IPS-15b (cell line): ENCODE measurements at regions not wholly inside any gene's neighbourhood (a gene's known extent, or its start where the extent isn't known, plus 50 kb on each side); places are given as distances from the start of the nearest gene placed in this dataset.

Source experiments
- H3K27me3 ChIP-seq: one replicate; pipeline ENCODE4 v1.6.1; 2013; ENCODE audit warnings: low read length; ENCODE audit not compliant: control insufficient read depth, insufficient read depth
- H3K36me3 ChIP-seq: one replicate; pipeline ENCODE4 v1.6.1; 2013; ENCODE audit warnings: low read length; ENCODE audit not compliant: control insufficient read depth, insufficient read depth
- H3K4me1 ChIP-seq: one replicate; pipeline ENCODE4 v1.6.1; 2013; ENCODE audit warnings: mild to moderate bottlenecking, low read length; ENCODE audit not compliant: control insufficient read depth, insufficient read depth
- H3K4me3 ChIP-seq: one replicate; pipeline ENCODE4 v1.5.1; 2013; ENCODE audit warnings: low read depth, low read length
- H3K9ac ChIP-seq: one replicate; pipeline ENCODE4 v1.6.1; 2013; ENCODE audit warnings: low read depth, mild to moderate bottlenecking, low read length
- H3K9me3 ChIP-seq: one replicate; pipeline ENCODE4 v1.6.1; 2013; ENCODE audit warnings: mild to moderate bottlenecking, low read length; ENCODE audit not compliant: control insufficient read depth, insufficient read depth

DNA sequence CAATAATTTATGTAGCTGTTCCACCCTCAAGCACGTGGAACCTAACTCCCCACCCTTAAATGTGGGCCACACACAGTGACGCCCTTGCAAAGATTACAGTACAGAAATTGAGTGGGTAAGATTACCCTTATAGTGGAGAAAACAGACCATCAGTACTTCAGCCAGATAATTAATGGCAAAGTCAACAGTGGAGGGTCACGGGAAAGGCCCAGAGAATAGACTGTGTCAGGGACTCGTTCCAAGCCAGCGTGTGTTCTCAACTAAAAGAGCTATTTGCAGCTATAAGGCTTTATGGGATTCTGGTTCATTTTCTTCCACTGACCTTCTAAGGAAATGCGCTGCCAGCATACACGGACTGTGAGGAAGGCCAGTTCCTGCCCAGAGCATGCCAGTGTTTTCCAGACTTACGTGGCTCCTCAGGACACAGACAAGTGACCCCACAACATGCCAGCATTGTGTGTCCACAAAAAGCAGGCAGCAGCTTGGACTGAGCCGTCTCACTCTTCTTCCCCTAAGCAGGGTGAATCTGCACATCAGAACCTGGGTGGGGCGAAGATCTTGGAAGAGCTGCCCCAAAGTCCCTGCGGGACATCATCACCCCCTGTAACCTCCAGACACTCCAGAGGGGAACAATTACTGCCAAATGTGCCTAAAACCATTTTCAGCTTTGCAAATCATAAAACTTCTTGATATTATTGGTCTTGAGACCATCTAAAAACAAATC lies 428.5 kb downstream of the OCA2 start:
- Histone ChIP-seq H3K4me3 (no peak overlapping the region), H3K4me1 (no peaks in the 10 kb centered on the region), H3K27me3 (no peaks in the 10 kb centered on the region), H3K9me3 (no peaks in the 10 kb centered on the region), H3K36me3 (no peaks in the 10 kb centered on the region), H3K9ac (no peak overlapping the region)

GRCh38 chr15:27669641-27670040 lies 429.5 kb downstream of the OCA2 start:
- Histone ChIP-seq H3K4me1 (no peaks in the 10 kb centered on the region), H3K9ac (no peak overlapping the region), H3K4me3 (no peak overlapping the region), H3K27me3 (no peaks in the 10 kb centered on the region), H3K9me3 (no peaks in the 10 kb centered on the region), H3K36me3 (no peaks in the 10 kb centered on the region)

- H3K9ac ChIP-seq: no peak overlapping the region
- no peaks in the 10 kb centered on the region for H3K9me3 ChIP-seq
- H3K4me3 ChIP-seq: no peak overlapping the region
- H3K36me3 ChIP-seq: no peaks in the 10 kb centered on the region
- no peaks in the 10 kb centered on the region for H3K4me1 ChIP-seq
- H3K27me3 ChIP-seq: no peaks in the 10 kb centered on the region
These were observed 430.5 kb downstream of the OCA2 start for GRCh38 chr15:27668471-27669220.

DNA sequence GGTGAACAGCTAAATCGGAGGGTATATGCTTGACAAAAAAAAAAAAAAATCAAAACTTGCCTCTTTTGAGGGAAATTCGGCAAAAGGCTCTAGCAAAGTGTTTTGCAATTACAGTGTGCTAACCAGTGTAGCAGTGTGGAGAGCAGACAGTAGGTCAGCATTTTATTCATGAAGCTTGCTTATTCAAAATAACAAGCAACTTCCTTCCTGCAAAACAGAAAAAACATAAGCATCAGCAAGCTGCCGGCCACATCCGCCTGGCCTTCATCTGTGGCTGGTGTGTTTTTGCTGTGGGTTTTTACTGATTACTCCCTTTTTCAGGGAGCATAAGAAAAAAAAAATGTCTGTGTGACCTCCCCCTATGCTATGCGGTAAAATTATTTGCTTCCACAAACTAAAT lies 434.1 kb downstream of the OCA2 start:
- Histone ChIP-seq H3K4me3 (no peak overlapping the region), H3K9ac (no peak overlapping the region), H3K9me3 (no peaks in the 10 kb centered on the region), H3K27me3 (no peaks in the 10 kb centered on the region), H3K36me3 (no peaks in the 10 kb centered on the region), H3K4me1 (no peaks in the 10 kb centered on the region)

DNA sequence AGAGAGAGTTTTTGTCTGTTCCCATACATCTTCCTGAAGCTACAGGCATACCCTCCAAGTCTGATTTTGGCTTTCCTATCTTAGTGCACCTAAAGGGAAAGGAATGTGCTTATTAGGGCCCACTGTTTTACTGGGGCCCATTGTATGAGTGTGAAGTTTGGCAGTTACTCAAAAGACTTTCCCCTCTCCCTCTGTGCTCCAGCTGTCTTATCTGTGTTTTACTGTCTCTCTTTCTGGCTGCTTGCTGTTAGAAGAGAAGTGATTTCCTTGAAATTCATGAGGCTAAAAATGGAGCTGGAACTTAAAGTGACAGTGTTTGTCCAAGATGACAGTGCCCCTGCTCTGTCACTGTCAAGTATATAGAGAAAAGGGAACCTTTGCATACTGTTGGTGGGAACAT lies 436.2 kb downstream of the OCA2 start:
- Histone ChIP-seq H3K4me3 (no peak overlapping the region), H3K9ac (no peak overlapping the region), H3K4me1 (no peaks in the 10 kb centered on the region), H3K9me3 (no peaks in the 10 kb centered on the region), H3K36me3 (no peaks in the 10 kb centered on the region), H3K27me3 (no peaks in the 10 kb centered on the region)

- no peaks in the 10 kb centered on the region for H3K36me3 ChIP-seq
- no peaks in the 10 kb centered on the region for H3K4me1 ChIP-seq
- H3K9me3 ChIP-seq: no peaks in the 10 kb centered on the region
- no peak overlapping the region for H3K9ac ChIP-seq
- no peaks in the 10 kb centered on the region for H3K27me3 ChIP-seq
- no peak overlapping the region for H3K4me3 ChIP-seq
These were observed 438.4 kb downstream of the OCA2 start for GRCh38 chr15:27660676-27661075.

DNA sequence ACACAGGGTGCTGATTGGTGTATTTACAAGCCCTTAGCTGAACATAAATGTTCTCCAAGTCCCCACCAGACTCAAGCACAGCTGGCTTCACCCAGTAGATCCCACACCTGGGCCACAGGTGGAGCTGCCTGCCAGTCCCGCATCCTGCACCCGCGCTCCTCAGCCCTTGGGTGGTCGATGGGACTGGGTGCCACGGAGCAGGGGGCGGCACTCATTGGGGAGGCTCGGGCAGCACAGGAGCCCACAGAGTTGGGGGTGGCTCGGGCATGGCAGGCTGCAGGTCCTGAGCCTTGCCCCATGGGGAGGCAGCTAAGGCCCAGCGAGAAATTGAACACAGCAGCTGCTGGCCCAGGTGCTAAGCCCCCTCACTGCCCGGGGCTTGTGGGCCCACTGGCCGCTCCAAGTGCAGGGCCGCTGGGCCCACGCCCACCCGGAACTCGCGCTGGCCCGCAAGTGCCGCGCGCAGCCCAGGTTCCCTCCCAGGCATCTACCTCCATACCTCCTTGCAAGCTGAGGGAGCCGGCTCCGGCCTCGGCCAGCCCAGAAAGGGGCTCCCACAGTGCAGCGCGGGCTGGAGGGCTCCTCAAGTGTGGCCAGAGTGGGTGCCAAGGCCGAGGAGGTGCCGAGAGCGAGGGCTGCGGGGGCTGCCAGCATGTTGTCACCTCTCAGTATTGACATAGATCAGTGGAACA lies 442.7 kb downstream of the OCA2 start:
- Histone ChIP-seq H3K4me3 (no peak overlapping the region), H3K27me3 (no peaks in the 10 kb centered on the region), H3K9me3 (no peaks in the 10 kb centered on the region), H3K36me3 (no peaks in the 10 kb centered on the region), H3K4me1 (no peaks in the 10 kb centered on the region), H3K9ac (no peak overlapping the region)

- no peaks in the 10 kb centered on the region for H3K4me1 ChIP-seq
- no peak overlapping the region for H3K9ac ChIP-seq
- no peaks in the 10 kb centered on the region for H3K27me3 ChIP-seq
- no peaks in the 10 kb centered on the region for H3K36me3 ChIP-seq
- H3K4me3 ChIP-seq: no peak overlapping the region
- H3K9me3 ChIP-seq: no peaks in the 10 kb centered on the region
These were observed 444.1 kb downstream of the OCA2 start for GRCh38 chr15:27655056-27655455.

DNA sequence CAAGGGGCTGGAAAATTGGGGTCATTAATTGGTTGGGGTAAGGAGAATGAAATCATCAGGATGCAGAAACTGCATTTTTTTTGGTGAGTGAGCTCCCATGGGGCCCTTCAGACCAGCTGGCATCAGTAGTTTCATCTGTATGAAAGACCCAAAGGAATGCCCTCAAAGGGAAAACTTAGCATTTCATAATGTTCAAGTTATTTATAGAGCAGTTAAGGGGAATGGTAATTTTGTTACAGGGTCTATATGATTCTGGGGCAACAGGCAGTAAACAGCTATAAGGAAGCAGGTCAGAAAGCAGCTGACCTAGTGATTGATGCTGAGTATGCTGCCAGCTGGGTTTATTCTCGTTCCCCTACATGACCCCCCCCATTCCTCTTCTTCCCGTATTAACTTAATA lies 448.9 kb downstream of the OCA2 start:
- Histone ChIP-seq H3K4me1 (peaks cover 9% of the 10 kb centered on the region), H3K9me3 (no peaks in the 10 kb centered on the region), H3K9ac (no peak overlapping the region), H3K4me3 (no peak overlapping the region), H3K27me3 (no peaks in the 10 kb centered on the region), H3K36me3 (no peaks in the 10 kb centered on the region)

GRCh38 chr15:27648359-27648758 lies 450.8 kb downstream of the OCA2 start:
- Histone ChIP-seq H3K27me3 (no peaks in the 10 kb centered on the region), H3K9me3 (no peaks in the 10 kb centered on the region), H3K4me3 (no peak overlapping the region), H3K36me3 (no peaks in the 10 kb centered on the region), H3K9ac (no peak overlapping the region), H3K4me1 (peaks cover 10% of the 10 kb centered on the region)

DNA sequence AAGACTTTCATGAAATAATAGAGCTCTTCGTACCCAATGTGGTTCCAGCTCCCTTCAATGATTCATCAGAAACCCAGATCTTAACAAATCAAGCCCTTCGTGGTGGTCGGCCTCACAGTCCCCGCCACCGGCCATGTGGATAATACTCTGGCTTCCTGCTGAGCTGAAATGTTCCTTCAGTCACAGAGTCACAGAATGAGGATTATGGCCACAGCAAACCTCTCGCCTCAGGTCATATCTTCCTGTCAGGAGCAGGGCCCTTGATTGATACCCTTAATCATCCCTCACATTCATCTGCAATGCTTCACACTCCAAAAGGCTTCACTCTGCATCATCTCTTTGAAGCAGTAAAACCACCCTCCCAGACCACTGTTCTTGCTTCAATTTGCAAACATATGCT lies 452.6 kb downstream of the OCA2 start:
- H3K9ac ChIP-seq: no peak overlapping the region
- no peaks in the 10 kb centered on the region for H3K36me3 ChIP-seq
- no peaks in the 10 kb centered on the region for H3K27me3 ChIP-seq
- H3K9me3 ChIP-seq: no peaks in the 10 kb centered on the region
- H3K4me1 ChIP-seq: peaks cover 10% of the 10 kb centered on the region
- no peak overlapping the region for H3K4me3 ChIP-seq

- Histone ChIP-seq H3K9me3 (no peaks in the 10 kb centered on the region), H3K9ac (no peak overlapping the region), H3K4me3 (no peak overlapping the region), H3K4me1 (peaks cover 10% of the 10 kb centered on the region), H3K27me3 (no peaks in the 10 kb centered on the region), H3K36me3 (no peaks in the 10 kb centered on the region)
These were observed 453.4 kb downstream of the OCA2 start for GRCh38 chr15:27645672-27646071.
